ENCODE measurements at regions not wholly inside any gene's neighbourhood (a gene's known extent, or its start where the extent isn't known, plus 50 kb on each side); places are given as distances from the start of the nearest gene placed in this dataset.

DNA sequence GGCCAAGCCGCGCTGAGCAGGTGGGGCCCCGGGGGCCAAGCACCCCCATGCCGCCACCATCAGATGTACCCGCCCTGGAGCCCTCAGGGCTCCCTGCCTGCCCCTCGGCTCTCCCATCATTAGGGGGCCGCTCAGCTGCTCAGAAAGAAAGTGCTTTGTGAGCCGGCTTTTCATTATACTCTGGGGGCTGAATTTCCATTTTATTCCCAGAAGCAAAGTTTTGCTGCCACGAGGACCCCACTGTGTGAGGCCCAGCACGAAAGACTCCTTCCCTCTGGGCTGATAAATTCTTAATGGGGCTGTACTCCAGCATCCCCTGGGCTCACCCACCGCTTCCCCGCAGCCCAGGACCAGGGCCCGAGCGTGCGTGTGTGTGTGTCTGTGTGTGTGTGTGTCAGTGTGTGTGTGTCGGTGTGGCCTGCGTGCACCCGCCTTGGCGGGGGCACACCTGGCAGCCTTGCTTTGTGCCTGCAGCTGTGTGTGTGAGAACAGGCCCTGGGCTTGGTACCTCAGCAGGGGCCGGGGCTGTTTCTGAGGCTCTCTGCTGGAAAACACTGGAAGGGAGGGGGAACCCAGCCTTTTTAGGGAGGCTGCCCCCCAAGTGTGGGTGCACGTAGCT, 103.0 kb upstream of the GSE1 start:
- Histone ChIP-seq H3K79me2 (ENCODE audit: low read depth) (no peaks in the 10 kb centered on the region), H2AFZ (no peak overlapping the region), H3K36me3 (ENCODE audit: low read depth) (no peaks in the 10 kb centered on the region), H3K27me3 (ENCODE audit: insufficient read depth, low read depth) (no peaks in the 10 kb centered on the region), H3F3A (ENCODE audit: insufficient read depth, low read depth) (peaks cover 19% of the 10 kb centered on the region), H3K4me1 (replicated peaks; ENCODE audit: insufficient read depth) (peaks cover 25% of the 10 kb centered on the region), H3K27ac (no peak overlapping the region), H3K4me2 (no peak overlapping the region), H4K20me1 (ENCODE audit: insufficient read depth) (no peaks in the 10 kb centered on the region), H3K9me3 (ENCODE audit: insufficient read depth, low read depth) (no peaks in the 10 kb centered on the region), H3K4me3 (no peak overlapping the region), H3K9me2 (ENCODE audit: insufficient read depth) (no peaks in the 10 kb centered on the region)
- TF ChIP-seq EZH2 (IDR thresholded peaks at IDR 0.05; ENCODE audit: low read depth): no peak
- TF ChIP-seq, protein P1, sequence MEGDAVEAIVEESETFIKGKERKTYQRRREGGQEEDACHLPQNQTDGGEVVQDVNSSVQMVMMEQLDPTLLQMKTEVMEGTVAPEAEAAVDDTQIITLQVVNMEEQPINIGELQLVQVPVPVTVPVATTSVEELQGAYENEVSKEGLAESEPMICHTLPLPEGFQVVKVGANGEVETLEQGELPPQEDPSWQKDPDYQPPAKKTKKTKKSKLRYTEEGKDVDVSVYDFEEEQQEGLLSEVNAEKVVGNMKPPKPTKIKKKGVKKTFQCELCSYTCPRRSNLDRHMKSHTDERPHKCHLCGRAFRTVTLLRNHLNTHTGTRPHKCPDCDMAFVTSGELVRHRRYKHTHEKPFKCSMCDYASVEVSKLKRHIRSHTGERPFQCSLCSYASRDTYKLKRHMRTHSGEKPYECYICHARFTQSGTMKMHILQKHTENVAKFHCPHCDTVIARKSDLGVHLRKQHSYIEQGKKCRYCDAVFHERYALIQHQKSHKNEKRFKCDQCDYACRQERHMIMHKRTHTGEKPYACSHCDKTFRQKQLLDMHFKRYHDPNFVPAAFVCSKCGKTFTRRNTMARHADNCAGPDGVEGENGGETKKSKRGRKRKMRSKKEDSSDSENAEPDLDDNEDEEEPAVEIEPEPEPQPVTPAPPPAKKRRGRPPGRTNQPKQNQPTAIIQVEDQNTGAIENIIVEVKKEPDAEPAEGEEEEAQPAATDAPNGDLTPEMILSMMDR (conservative IDR thresholded peaks at IDR 0.05): no peak
- CTCF ChIA-PET: no interaction called here
- intact Hi-C loops (cut with micrococcal nuclease; ENCODE audit: unreplicated experiment): no loop called here
- no peak for DNase-seq
- BruUV-seq (replicated peaks): no TSS peak
- POLR2A ChIA-PET (ENCODE audit: unreplicated experiment): no interaction called here

DNA sequence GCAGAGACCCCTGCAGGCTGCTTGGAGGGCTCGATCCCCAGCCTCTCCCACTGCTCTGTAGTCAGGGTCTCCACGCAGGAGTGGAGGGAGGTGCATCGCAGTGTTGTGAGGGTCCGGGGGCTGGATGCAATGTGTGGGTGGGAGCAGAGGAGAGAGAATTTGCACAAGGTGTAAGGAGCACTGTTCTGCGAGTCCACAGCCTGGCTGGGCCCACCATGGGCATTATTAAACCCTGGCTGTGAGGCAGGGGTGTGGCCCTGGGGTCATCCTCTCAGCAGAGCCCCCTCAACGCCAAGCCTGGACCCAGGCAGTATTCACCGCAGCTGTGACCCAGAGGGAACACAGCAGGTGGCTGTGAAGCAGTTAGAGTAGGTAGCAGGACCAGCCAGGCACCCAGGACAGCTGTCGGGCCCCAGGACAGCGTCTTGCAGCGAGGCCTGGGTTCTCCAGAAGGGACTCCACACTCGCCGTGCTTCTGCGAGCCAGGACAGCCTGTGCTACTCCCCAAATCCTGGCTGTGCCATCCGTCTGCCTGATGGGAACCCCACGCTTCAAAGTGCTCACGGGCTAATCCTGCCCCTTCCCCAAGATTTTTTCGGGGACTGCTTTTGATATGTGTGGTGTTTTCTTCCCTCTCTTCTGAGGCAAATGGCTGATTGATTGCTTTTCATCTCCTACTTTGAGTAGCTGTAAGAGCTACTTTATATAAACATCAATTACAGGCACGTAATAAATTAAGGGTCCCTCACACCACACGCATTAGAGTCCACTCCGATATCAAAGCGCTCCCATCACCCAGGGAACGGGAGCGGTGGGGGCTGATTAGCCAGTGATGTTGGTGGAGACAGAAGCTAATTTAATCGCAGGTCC, 100.9 kb upstream of the GSE1 start:
- peaks cover 43% of the 10 kb centered on the region for H3K4me1 ChIP-seq (replicated peaks; ENCODE audit: insufficient read depth)
- no peak overlapping the region for H3K4me3 ChIP-seq
- no peaks in the 10 kb centered on the region for H3K9me3 ChIP-seq (ENCODE audit: insufficient read depth, low read depth)
- H3K27me3 ChIP-seq (ENCODE audit: insufficient read depth, low read depth): no peaks in the 10 kb centered on the region
- BruUV-seq (replicated peaks): no TSS peak
- POLR2A ChIA-PET (ENCODE audit: unreplicated experiment): no interaction called here
- H4K20me1 ChIP-seq (ENCODE audit: insufficient read depth): no peaks in the 10 kb centered on the region
- no peak for DNase-seq
- no peaks in the 10 kb centered on the region for H3K9me2 ChIP-seq (ENCODE audit: insufficient read depth)
- no peak for TF ChIP-seq EZH2 (IDR thresholded peaks at IDR 0.05; ENCODE audit: low read depth)
- TF ChIP-seq, protein P1 (conservative IDR thresholded peaks at IDR 0.05): no peak
- H2AFZ ChIP-seq: no peak overlapping the region
- peaks cover 36% of the 10 kb centered on the region for H3F3A ChIP-seq (ENCODE audit: insufficient read depth, low read depth)
- no peaks in the 10 kb centered on the region for H3K79me2 ChIP-seq (ENCODE audit: low read depth)
- H3K4me2 ChIP-seq: no peak overlapping the region
- no peak overlapping the region for H3K27ac ChIP-seq
- CTCF ChIA-PET: interaction anchor here (0.5 kb wide), 1 partner anchor 13 kb away, joined by 11 read pairs; no protein-coding TSS in a partner anchor
- no peaks in the 10 kb centered on the region for H3K36me3 ChIP-seq (ENCODE audit: low read depth)
- intact Hi-C loops (cut with micrococcal nuclease; ENCODE audit: unreplicated experiment): no loop called here

DNA sequence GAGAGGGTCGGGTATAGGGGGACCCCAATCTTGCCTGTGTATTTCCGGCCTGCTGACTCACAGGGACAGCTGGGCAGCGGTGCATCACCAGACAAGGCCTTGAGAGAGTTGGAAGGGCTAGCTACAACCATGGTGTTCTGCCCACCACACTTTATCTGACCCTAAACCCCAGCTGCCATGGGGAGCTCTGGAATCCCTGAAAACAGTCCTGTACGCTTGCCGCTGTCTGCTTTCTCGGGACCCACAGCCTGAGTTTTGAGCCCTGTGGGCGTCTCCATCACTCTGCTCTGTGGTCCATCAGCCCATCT, 100.4 kb upstream of the GSE1 start:
- intact Hi-C loops (cut with micrococcal nuclease; ENCODE audit: unreplicated experiment): no loop called here
- H3K9me3 ChIP-seq (ENCODE audit: insufficient read depth, low read depth): no peaks in the 10 kb centered on the region
- H3K36me3 ChIP-seq (ENCODE audit: low read depth): no peaks in the 10 kb centered on the region
- no peaks in the 10 kb centered on the region for H3K27me3 ChIP-seq (ENCODE audit: insufficient read depth, low read depth)
- ChIA-PET POLR2A (ENCODE audit: unreplicated experiment) (no interaction called here), CTCF (no interaction called here)
- peaks cover 40% of the 10 kb centered on the region for H3F3A ChIP-seq (ENCODE audit: insufficient read depth, low read depth)
- no peak for TF ChIP-seq EZH2 (IDR thresholded peaks at IDR 0.05; ENCODE audit: low read depth)
- TF ChIP-seq, protein P1 (conservative IDR thresholded peaks at IDR 0.05): no peak
- peaks cover 44% of the 10 kb centered on the region for H3K4me1 ChIP-seq (replicated peaks; ENCODE audit: insufficient read depth)
- no peak for DNase-seq
- H3K79me2 ChIP-seq (ENCODE audit: low read depth): no peaks in the 10 kb centered on the region
- H3K9me2 ChIP-seq (ENCODE audit: insufficient read depth): no peaks in the 10 kb centered on the region
- no peak overlapping the region for H2AFZ ChIP-seq
- BruUV-seq (replicated peaks): no TSS peak
- no peak overlapping the region for H3K4me3 ChIP-seq
- 0 out of 2 replicates have a peak overlapping the region, but pooled peaks have one; percentile 82 for H3K4me2 ChIP-seq
- H3K27ac ChIP-seq: no peak overlapping the region
- H4K20me1 ChIP-seq (ENCODE audit: insufficient read depth): no peaks in the 10 kb centered on the region

Data from PC-9 (cell line).